ENCODE measurements at regions not wholly inside any gene's neighbourhood (a gene's known extent, or its start where the extent isn't known, plus 50 kb on each side); places are given as distances from the start of the nearest gene placed in this dataset.

- TF ChIP-seq CTCF (conservative IDR thresholded peaks at IDR 0.05) (no peak), ZFX (IDR thresholded peaks at IDR 0.05) (no peak)
Measured at GRCh38 chr6:119547024-119547423, 197.5 kb upstream of the MAN1A1 start.

Data from C4-2B (cell line).